Gastrocnemius medialis (tissue), 4 donors: ENCODE measurements at regions not wholly inside any gene's neighbourhood (a gene's known extent, or its start where the extent isn't known, plus 50 kb on each side); places are given as distances from the start of the nearest gene placed in this dataset.

Experiments
- CTCF ChIP-seq, 5 experiments: fragments of 450-650 bp in 3 of 5; fragments of 200-600 bp in 2 of 5; sonication (generic) in 2 of 5; IDR thresholded peaks in 4 of 5; conservative IDR thresholded peaks in 1 of 5; 1 replicate in 4 of 5; 2 replicates in 1 of 5; pipeline ENCODE4 v1.5.1; 2016 to 2019; ENCODE audit warnings: antibody characterized with exemption in 5 of 5, mild to moderate bottlenecking in 3 of 5, moderate library complexity in 3 of 5
- POLR2A ChIP-seq, 2 donors: fragments of 450-650 bp; IDR thresholded peaks; one replicate each; pipeline ENCODE4 v1.6.1; 2017; ENCODE audit warnings: antibody characterized with exemption in 2 of 2, mild to moderate bottlenecking in 2 of 2, moderate library complexity in 2 of 2

- no peak for TF ChIP-seq POLR2A (IDR thresholded peaks at IDR 0.05)
- TF ChIP-seq CTCF (IDR thresholded peaks at IDR 0.05 in 4 of 5, conservative IDR thresholded peaks at IDR 0.05 in 1 of 5) = no peak
Measured at GRCh38 chr11:11207428-11207827, 145.6 kb downstream of the CSNK2A3 start.
